ENCODE measurements at regions not wholly inside any gene's neighbourhood (a gene's known extent, or its start where the extent isn't known, plus 50 kb on each side); places are given as distances from the start of the nearest gene placed in this dataset.

GRCh38 chr1:38326856-38327255, 280.3 kb upstream of the POU3F1 start:
- ATAC-seq = no peak

- no peak for ATAC-seq
These were observed 279.5 kb upstream of the POU3F1 start for GRCh38 chr1:38326135-38326534.

GRCh38 chr1:38312753-38313152, 266.2 kb upstream of the POU3F1 start:
- no peak for ATAC-seq

GRCh38 chr1:38310079-38310478, 263.5 kb upstream of the POU3F1 start:
- no peak for ATAC-seq

- ATAC-seq = no peak
These were observed 262.2 kb upstream of the POU3F1 start for GRCh38 chr1:38308780-38309179.

- no peak for ATAC-seq
These were observed 259.1 kb upstream of the POU3F1 start for GRCh38 chr1:38305666-38306065.

- ATAC-seq = no peak
These were observed 257.2 kb upstream of the POU3F1 start for GRCh38 chr1:38303843-38304242.

- no peak for ATAC-seq
These were observed 254.4 kb upstream of the POU3F1 start for GRCh38 chr1:38301040-38301439.

- no peak for ATAC-seq
These were observed 254.0 kb upstream of the POU3F1 start for GRCh38 chr1:38300616-38301015.

- no peak for ATAC-seq
These were observed 251.2 kb upstream of the POU3F1 start for GRCh38 chr1:38297842-38298241.

GRCh38 chr1:38297246-38297645, 250.7 kb upstream of the POU3F1 start:
- no peak for ATAC-seq

- no peak for ATAC-seq
These were observed 249.5 kb upstream of the POU3F1 start for GRCh38 chr1:38296047-38296446.

- no peak for ATAC-seq
These were observed 247.0 kb upstream of the POU3F1 start for GRCh38 chr1:38293567-38293966.

GRCh38 chr1:38292969-38293368, 246.4 kb upstream of the POU3F1 start:
- no peak for ATAC-seq

GRCh38 chr1:38291906-38292521, 245.4 kb upstream of the POU3F1 start:
- ATAC-seq = no peak

GRCh38 chr1:38291336-38291735, 244.7 kb upstream of the POU3F1 start:
- no peak for ATAC-seq

- no peak for ATAC-seq
These were observed 242.4 kb upstream of the POU3F1 start for GRCh38 chr1:38289034-38289433.

- no peak for ATAC-seq
These were observed 241.0 kb upstream of the POU3F1 start for GRCh38 chr1:38287547-38287946.

GRCh38 chr1:38287036-38287435, 240.4 kb upstream of the POU3F1 start:
- ATAC-seq = no peak

- ATAC-seq = no peak
These were observed 239.4 kb upstream of the POU3F1 start for GRCh38 chr1:38285807-38286530.

- no peak for ATAC-seq
These were observed 238.4 kb upstream of the POU3F1 start for GRCh38 chr1:38284953-38285352.

GRCh38 chr1:38283696-38284470, 237.3 kb upstream of the POU3F1 start:
- ATAC-seq = no peak

GRCh38 chr1:38279148-38279547, 232.6 kb upstream of the POU3F1 start:
- ATAC-seq = no peak

- ATAC-seq = no peak
These were observed 231.1 kb upstream of the POU3F1 start for GRCh38 chr1:38277646-38278045.
